ENCODE measurements at regions not wholly inside any gene's neighbourhood (a gene's known extent, or its start where the extent isn't known, plus 50 kb on each side); places are given as distances from the start of the nearest gene placed in this dataset.
A peak's percentile ranks its signal among the peaks of the same experiment; 100 is the strongest.

GRCh38 chr18:45151645-45152044 lies 463.6 kb upstream of the SLC14A2 start:
- dilution Hi-C loops (cut with MboI; ENCODE audit: extremely low pct_ligation_motif_present, low sequenced_read_pairs) = no loop called here

GRCh38 chr18:45155526-45155925 lies 459.8 kb upstream of the SLC14A2 start:
- dilution Hi-C loops (cut with MboI; ENCODE audit: extremely low pct_ligation_motif_present, low sequenced_read_pairs) = no loop called here
- no peaks in the 10 kb centered on the region for H3K9me1 ChIP-seq (ENCODE audit: control insufficient read depth, extremely low read depth, insufficient read depth, low read length)
- no peaks in the 10 kb centered on the region for H3K27me3 ChIP-seq (ENCODE audit: control insufficient read depth, extremely low read depth, insufficient read depth, low read length)
- no peaks in the 10 kb centered on the region for H3K4me1 ChIP-seq (ENCODE audit: control insufficient read depth, extremely low read depth, insufficient read depth, low read length)
- no peak overlapping the region for H3K9ac ChIP-seq (ENCODE audit: control insufficient read depth, extremely low read depth, insufficient read depth, low read length)
- no peak overlapping the region for H3K4me2 ChIP-seq (ENCODE audit: control insufficient read depth, extremely low read depth, insufficient read depth, low read depth, low read length)
- H3K79me2 ChIP-seq (ENCODE audit: control insufficient read depth, insufficient read depth, low read length) = no peaks in the 10 kb centered on the region
- DNase-seq (ENCODE audit: low read depth, low spot score) (no peak), FAIRE-seq (peak; percentile 84)
- H3K27ac ChIP-seq (ENCODE audit: control insufficient read depth, insufficient read depth, low read length) = no peak overlapping the region
- H3K36me3 ChIP-seq (ENCODE audit: control insufficient read depth in 2 of 2, extremely low read depth in 1 of 2, insufficient read depth in 2 of 2, low read length in 2 of 2) = no peaks in the 10 kb centered on the region
- no peaks in the 10 kb centered on the region for H4K20me1 ChIP-seq (ENCODE audit: control insufficient read depth, extremely low read depth, insufficient read depth, low read length)
- no peaks in the 10 kb centered on the region for H3K9me3 ChIP-seq (ENCODE audit: control insufficient read depth, low read depth, low read length)
- H3K4me3 ChIP-seq (ENCODE audit: control insufficient read depth in 2 of 3, extremely low read depth in 1 of 3, insufficient read depth in 2 of 3, low read depth in 1 of 3, low read length in 3 of 3) = no peak overlapping the region
- no peak for TF ChIP-seq EZH2 (IDR thresholded peaks at IDR 0.05; ENCODE audit: low read length)
- no peak for TF ChIP-seq CTCF (optimal IDR thresholded peaks at IDR 0.05 in 1 of 3, IDR thresholded peaks at IDR 0.05 in 1 of 3, conservative IDR thresholded peaks at IDR 0.05 in 1 of 3; ENCODE audit: extremely low read depth in 1 of 3, insufficient read depth in 2 of 3, low read length in 3 of 3)
- no peak overlapping the region for H2AFZ ChIP-seq (ENCODE audit: control insufficient read depth, low read length)

More at GRCh38 chr18:45151645-45152044, 463.6 kb upstream of the SLC14A2 start:
- DNase-seq (ENCODE audit: low read depth, low spot score) (no peak), FAIRE-seq (no peak)
- H3K4me1 ChIP-seq (ENCODE audit: control insufficient read depth, extremely low read depth, insufficient read depth, low read length) = no peaks in the 10 kb centered on the region
- H3K27me3 ChIP-seq (ENCODE audit: control insufficient read depth, extremely low read depth, insufficient read depth, low read length) = no peaks in the 10 kb centered on the region
- no peaks in the 10 kb centered on the region for H3K36me3 ChIP-seq (ENCODE audit: control insufficient read depth in 2 of 2, extremely low read depth in 1 of 2, insufficient read depth in 2 of 2, low read length in 2 of 2)
- TF ChIP-seq EZH2 (IDR thresholded peaks at IDR 0.05; ENCODE audit: low read length) (no peak), CTCF (optimal IDR thresholded peaks at IDR 0.05 in 1 of 3, IDR thresholded peaks at IDR 0.05 in 1 of 3, conservative IDR thresholded peaks at IDR 0.05 in 1 of 3; ENCODE audit: extremely low read depth in 1 of 3, insufficient read depth in 2 of 3, low read length in 3 of 3) (no peak)
- no peaks in the 10 kb centered on the region for H3K9me3 ChIP-seq (ENCODE audit: control insufficient read depth, low read depth, low read length)
- no peak overlapping the region for H3K27ac ChIP-seq (ENCODE audit: control insufficient read depth, insufficient read depth, low read length)
- H4K20me1 ChIP-seq (ENCODE audit: control insufficient read depth, extremely low read depth, insufficient read depth, low read length) = no peaks in the 10 kb centered on the region
- no peak overlapping the region for H3K9ac ChIP-seq (ENCODE audit: control insufficient read depth, extremely low read depth, insufficient read depth, low read length)
- H3K4me3 ChIP-seq (ENCODE audit: control insufficient read depth in 2 of 3, extremely low read depth in 1 of 3, insufficient read depth in 2 of 3, low read depth in 1 of 3, low read length in 3 of 3) = no peak overlapping the region
- H3K9me1 ChIP-seq (ENCODE audit: control insufficient read depth, extremely low read depth, insufficient read depth, low read length) = no peaks in the 10 kb centered on the region
- no peak overlapping the region for H3K4me2 ChIP-seq (ENCODE audit: control insufficient read depth, extremely low read depth, insufficient read depth, low read depth, low read length)
- H3K79me2 ChIP-seq (ENCODE audit: control insufficient read depth, insufficient read depth, low read length) = no peaks in the 10 kb centered on the region
- no peak overlapping the region for H2AFZ ChIP-seq (ENCODE audit: control insufficient read depth, low read length)
